Stimulated activated memory B cell treated with anti-CD40 and anti-IgM and Interleukin-4, amounts not matched to agents 10 μg/mL and 1 μg/mL and 100 μg/mL, for 72 hours (primary cell): ENCODE measurements at regions not wholly inside any gene's neighbourhood (a gene's known extent, or its start where the extent isn't known, plus 50 kb on each side); places are given as distances from the start of the nearest gene placed in this dataset.
"Not testable (repeated sequence)": the region's sequence is repeated elsewhere in the genome, so short reads cannot be mapped to it uniquely, and the experiment has no call there.

Experiments used
- ATAC-seq: fragments of 150-1000 bp; cut with Tn5 transposase; 2 replicates; pipeline ENCODE4 v1.10.0; 2021
- H3K27ac Mint-ChIP-seq: one replicate; pipeline ENCODE4 v1.8.0; 2022; ENCODE audit warnings: mild to moderate bottlenecking, mixed read lengths
- H3K27me3 Mint-ChIP-seq: one replicate; pipeline ENCODE4 v1.8.0; 2022; ENCODE audit warnings: mixed read lengths
- H3K36me3 Mint-ChIP-seq: one replicate; pipeline ENCODE4 v1.8.0; 2022; ENCODE audit warnings: mixed read lengths
- H3K4me1 Mint-ChIP-seq: one replicate; pipeline ENCODE4 v1.8.0; 2022; ENCODE audit warnings: mixed read lengths
- H3K4me3 Mint-ChIP-seq: one replicate; pipeline ENCODE4 v1.8.0; 2022; ENCODE audit warnings: mild to moderate bottlenecking, moderate library complexity, mixed read lengths
- H3K9me3 Mint-ChIP-seq: one replicate; pipeline ENCODE4 v1.8.0; 2022; ENCODE audit warnings: mixed read lengths

DNA sequence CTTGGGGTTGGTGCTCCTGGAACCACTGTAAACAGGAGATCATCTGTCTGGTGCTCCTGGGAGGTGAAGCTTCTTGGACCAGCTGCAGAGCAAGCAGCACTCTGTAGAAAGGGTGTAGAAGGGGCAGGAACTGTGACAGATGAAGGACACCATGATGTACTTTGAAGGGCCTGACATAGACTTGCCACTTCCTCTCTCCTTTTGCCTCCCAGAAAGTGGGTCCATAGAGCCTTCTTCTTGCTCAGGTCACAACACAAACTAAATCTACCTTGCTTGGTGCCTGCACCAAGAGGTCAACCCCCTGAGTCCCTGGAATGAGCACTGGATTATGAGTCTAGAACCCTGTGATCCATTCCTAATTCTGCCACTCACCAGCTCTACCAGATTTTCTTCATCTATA, 176.1 kb upstream of the HES1 start:
- Mint-ChIP-seq H3K36me3 (no peaks in the 10 kb centered on the region), H3K4me3 (no peak overlapping the region), H3K4me1 (no peaks in the 10 kb centered on the region), H3K9me3 (peaks cover 7% of the 10 kb centered on the region), H3K27ac (no peak overlapping the region), H3K27me3 (peaks cover 44% of the 10 kb centered on the region)
- no peak for ATAC-seq

GRCh38 chr3:193960487-193961274, 175.3 kb upstream of the HES1 start:
- no peaks in the 10 kb centered on the region for H3K9me3 Mint-ChIP-seq
- ATAC-seq, result no peak

DNA sequence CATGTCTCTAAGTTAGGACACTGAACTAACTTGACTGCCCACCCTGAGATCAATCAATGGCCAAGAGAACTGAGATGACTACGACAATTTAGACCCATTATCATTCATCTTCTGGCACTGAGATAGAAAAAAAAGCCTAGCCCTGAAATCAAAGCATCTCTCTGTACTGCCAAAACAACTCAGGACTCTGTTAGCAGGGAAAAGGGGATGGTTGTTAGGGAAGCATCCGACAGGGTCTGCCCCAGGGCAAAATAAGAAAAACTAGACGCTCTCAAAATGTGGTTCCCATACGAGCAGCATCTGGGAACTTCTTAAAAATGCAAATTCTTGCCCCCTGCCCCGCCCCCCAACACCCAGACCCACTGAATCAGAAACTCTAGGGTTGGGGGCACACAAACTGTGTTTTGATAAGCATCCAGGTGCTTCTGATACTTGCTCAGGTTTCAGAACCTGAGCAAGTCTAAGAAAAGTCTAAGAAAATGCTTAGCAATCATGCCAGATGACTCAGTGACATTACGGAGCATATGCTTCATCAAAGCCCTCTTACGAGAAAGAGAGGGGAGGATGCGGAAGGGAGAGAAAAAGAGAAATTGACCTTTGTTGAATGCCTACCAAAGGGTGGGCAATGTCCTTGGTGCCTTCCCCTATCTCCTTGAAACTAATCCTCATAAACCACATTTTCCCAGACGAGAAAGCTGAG, 172.8 kb upstream of the HES1 start:
- ATAC-seq, result peak; percentile 59
- Mint-ChIP-seq H3K9me3 (no peaks in the 10 kb centered on the region), H3K27me3 (peaks cover 38% of the 10 kb centered on the region), H3K27ac (no peak overlapping the region), H3K4me3 (no peak overlapping the region), H3K36me3 (no peaks in the 10 kb centered on the region), H3K4me1 (no peaks in the 10 kb centered on the region)

More at GRCh38 chr3:193960487-193961274, 175.3 kb upstream of the HES1 start:
- Mint-ChIP-seq H3K4me1 (no peaks in the 10 kb centered on the region), H3K36me3 (no peaks in the 10 kb centered on the region), H3K27me3 (peaks cover 44% of the 10 kb centered on the region), H3K4me3 (no peak overlapping the region), H3K27ac (no peak overlapping the region)

DNA sequence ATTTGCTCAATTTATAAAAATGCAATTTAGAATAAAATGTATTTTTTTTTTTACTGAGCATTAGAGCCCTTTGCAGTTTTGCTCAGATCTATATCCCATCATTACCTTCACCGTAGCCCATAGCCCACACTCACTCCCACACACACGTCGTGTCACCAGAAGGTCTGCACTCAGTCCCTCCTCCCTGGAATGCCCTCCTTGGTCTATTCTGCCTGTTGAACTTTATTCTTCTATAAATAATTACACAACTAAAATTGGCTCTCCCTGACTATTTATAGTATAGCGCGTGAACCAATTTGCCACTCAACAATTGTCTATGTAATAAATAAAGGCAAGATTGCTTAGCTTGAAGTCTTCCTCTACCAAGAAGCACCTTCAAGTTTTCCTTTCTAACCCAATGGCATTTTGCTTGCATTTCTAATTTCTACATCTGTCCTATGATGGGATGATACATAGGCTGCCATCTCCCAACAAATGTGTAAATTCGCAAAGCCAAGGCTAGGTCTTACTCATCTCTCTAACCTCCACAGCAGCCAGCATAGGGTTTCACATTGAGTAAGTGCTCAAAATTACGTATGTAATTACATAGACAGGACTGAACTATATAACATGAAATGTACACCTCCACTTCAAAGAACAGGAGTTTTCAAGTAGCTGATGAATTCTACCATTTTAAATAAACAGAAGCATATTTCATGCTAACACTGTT, 172.0 kb upstream of the HES1 start:
- H3K36me3 Mint-ChIP-seq, result no peaks in the 10 kb centered on the region
- no peak overlapping the region for H3K4me3 Mint-ChIP-seq
- no peaks in the 10 kb centered on the region for H3K9me3 Mint-ChIP-seq
- H3K27ac Mint-ChIP-seq, result no peak overlapping the region
- peak; percentile 62 for ATAC-seq
- no peaks in the 10 kb centered on the region for H3K4me1 Mint-ChIP-seq
- peaks cover 33% of the 10 kb centered on the region for H3K27me3 Mint-ChIP-seq

DNA sequence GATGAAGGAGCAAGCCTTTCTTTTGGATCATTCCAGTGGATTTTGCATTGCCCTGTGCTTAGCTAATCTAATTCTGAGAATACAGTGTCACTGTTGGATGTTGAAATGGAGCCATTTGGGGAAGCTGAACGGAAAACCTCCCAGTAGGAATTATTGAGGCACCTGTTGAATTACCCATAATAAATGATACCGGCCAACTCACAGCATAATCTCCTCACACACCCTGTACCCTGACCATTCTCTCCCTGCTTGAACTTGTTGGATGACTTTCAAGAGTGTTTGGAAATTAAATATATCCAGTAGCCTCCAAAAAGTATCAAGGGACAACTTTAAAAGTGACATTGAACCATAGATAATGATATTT, 171.4 kb upstream of the HES1 start:
- Mint-ChIP-seq H3K27ac (no peak overlapping the region), H3K9me3 (no peaks in the 10 kb centered on the region), H3K4me3 (no peak overlapping the region), H3K36me3 (no peaks in the 10 kb centered on the region), H3K4me1 (no peaks in the 10 kb centered on the region), H3K27me3 (peaks cover 27% of the 10 kb centered on the region)
- no peak for ATAC-seq

DNA sequence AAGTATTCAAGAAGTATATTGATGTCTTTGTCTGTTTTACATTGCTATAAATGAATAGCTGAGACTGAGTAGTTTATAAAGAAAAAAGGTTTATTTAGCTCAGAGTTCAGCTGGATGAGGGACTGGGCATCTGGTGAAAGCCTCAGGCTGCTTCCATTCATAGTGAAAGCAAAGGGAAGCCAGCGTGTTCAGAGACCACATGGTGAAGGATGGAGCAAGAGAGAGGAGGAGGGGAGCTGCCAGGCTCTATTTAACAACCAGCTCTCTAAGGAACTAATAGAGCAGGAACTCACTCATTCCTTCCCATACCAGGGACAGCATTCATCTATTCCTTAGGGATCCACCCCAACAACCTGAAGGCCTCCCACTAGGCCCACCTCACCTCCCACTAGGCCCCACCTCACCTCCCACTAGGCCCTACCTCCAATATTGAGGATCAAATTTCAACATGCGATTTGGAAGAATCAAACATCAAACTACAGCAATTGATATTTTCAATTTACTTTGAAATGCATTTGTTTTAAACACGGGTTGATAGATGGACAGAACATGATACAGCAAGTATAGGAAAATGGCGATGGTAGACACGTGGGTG, 167.5 kb upstream of the HES1 start:
- ATAC-seq, result no peak
- no peaks in the 10 kb centered on the region for H3K36me3 Mint-ChIP-seq
- peaks cover 4% of the 10 kb centered on the region for H3K27me3 Mint-ChIP-seq
- no peak overlapping the region for H3K27ac Mint-ChIP-seq
- no peaks in the 10 kb centered on the region for H3K9me3 Mint-ChIP-seq
- peaks cover 26% of the 10 kb centered on the region for H3K4me1 Mint-ChIP-seq
- no peak overlapping the region for H3K4me3 Mint-ChIP-seq

GRCh38 chr3:193970131-193970772, 165.7 kb upstream of the HES1 start:
- peaks cover 26% of the 10 kb centered on the region for H3K4me1 Mint-ChIP-seq
- ATAC-seq, H3K36me3 Mint-ChIP-seq, H3K9me3 Mint-ChIP-seq, H3K27ac Mint-ChIP-seq: not testable (repeated sequence)
- peak overlapping the region; percentile 0 for H3K4me3 Mint-ChIP-seq
- H3K27me3 Mint-ChIP-seq, result peaks cover 22% of the 10 kb centered on the region

- H3K9me3 Mint-ChIP-seq, result no peaks in the 10 kb centered on the region
- H3K4me1 Mint-ChIP-seq, result peaks cover 26% of the 10 kb centered on the region
- H3K36me3 Mint-ChIP-seq, result no peaks in the 10 kb centered on the region
- H3K27ac Mint-ChIP-seq, result peak overlapping the region; percentile 71
- peak; percentile 17 for ATAC-seq
- peak overlapping the region; percentile 49 for H3K4me3 Mint-ChIP-seq
- peaks cover 27% of the 10 kb centered on the region for H3K27me3 Mint-ChIP-seq
Observed at GRCh38 chr3:193970773-193971206, 165.2 kb upstream of the HES1 start.

DNA sequence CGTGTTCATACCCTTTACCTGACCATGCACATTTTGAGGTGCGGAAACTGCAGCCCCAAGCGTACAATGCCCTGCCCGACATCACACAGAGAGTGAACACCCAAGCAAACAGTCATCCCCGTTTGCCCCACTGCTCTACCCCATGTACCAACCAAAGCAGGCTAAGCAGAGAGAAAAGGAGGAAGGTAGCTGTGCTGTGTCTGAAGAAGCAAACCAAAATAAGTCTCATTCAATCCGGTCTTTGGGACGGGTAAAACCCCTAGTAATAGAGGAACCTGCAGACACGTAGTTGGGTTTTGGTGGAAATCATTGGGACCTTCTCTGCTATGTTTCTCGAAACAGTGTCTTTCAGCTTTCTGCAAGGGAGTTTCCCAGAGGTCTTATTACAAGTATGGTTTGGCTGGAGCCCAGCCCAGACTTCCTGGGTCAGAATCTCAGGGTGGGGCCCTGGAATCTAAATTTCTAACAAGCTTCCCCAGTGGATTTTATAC, 164.6 kb upstream of the HES1 start:
- Mint-ChIP-seq H3K27ac (peak overlapping the region; percentile 71), H3K4me3 (peak overlapping the region; percentile 49), H3K4me1 (peaks cover 26% of the 10 kb centered on the region), H3K27me3 (peaks cover 27% of the 10 kb centered on the region), H3K9me3 (no peaks in the 10 kb centered on the region), H3K36me3 (no peaks in the 10 kb centered on the region)
- peak; percentile 99 for ATAC-seq

DNA sequence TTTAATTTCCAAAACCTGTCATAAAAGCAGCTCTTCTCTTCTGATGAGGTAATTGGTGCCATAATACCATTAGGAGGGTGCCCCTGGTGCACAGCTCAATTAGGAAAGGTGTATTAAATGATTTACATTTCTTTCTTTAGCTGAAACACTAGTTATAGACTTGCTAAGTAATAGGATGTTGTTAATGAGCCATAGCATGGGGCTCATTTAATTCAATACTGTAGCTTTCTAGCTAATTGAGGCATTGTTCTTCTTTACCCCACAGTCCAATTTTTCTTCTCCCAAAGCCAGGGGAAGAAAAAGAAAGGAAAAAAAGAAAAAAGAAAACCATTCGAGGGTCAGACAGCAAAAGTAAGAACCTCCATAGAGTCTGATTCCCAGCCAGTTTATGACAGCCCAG, 164.0 kb upstream of the HES1 start:
- Mint-ChIP-seq H3K4me3 (no peak overlapping the region), H3K27ac (peak overlapping the region; percentile 71), H3K27me3 (peaks cover 27% of the 10 kb centered on the region), H3K36me3 (no peaks in the 10 kb centered on the region), H3K4me1 (peaks cover 26% of the 10 kb centered on the region), H3K9me3 (no peaks in the 10 kb centered on the region)
- ATAC-seq, result no peak

- Mint-ChIP-seq H3K4me3 (no peak overlapping the region), H3K4me1 (peaks cover 26% of the 10 kb centered on the region), H3K9me3 (no peaks in the 10 kb centered on the region), H3K27me3 (peaks cover 27% of the 10 kb centered on the region), H3K27ac (no peak overlapping the region), H3K36me3 (no peaks in the 10 kb centered on the region)
- no peak for ATAC-seq
Observed at GRCh38 chr3:193972832-193973231, 163.1 kb upstream of the HES1 start.

DNA sequence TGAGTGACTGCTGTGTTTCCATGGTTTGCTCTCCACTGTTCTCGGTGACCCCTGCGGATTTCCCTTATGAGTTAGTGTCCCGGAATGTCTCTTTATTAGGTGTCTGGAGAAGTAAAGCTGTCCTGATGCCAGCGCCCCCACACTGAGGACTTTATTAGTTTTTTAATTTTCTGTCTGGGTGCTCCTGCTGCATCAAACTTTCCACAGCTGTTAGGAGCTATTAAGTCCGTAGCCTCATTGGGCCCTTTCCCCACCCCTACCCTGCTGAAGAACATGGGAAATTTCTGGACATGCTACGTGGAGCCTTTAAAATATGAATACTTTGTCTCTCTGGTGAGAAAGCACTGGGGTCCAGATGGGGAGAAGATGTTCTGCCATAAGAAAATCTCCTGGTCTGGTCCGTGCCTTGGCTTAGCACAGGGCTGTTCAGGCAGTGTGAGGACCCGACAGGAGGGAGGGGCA, 161.7 kb upstream of the HES1 start:
- peaks cover 26% of the 10 kb centered on the region for H3K4me1 Mint-ChIP-seq
- no peak for ATAC-seq
- peaks cover 27% of the 10 kb centered on the region for H3K27me3 Mint-ChIP-seq
- H3K36me3 Mint-ChIP-seq, result no peaks in the 10 kb centered on the region
- H3K9me3 Mint-ChIP-seq, result no peaks in the 10 kb centered on the region
- no peak overlapping the region for H3K4me3 Mint-ChIP-seq
- H3K27ac Mint-ChIP-seq, result no peak overlapping the region

GRCh38 chr3:193974671-193975535, 161.0 kb upstream of the HES1 start:
- no peaks in the 10 kb centered on the region for H3K9me3 Mint-ChIP-seq
- H3K27ac Mint-ChIP-seq, result no peak overlapping the region
- peaks cover 27% of the 10 kb centered on the region for H3K27me3 Mint-ChIP-seq
- no peaks in the 10 kb centered on the region for H3K36me3 Mint-ChIP-seq
- peaks cover 22% of the 10 kb centered on the region for H3K4me1 Mint-ChIP-seq
- ATAC-seq, result no peak
- no peak overlapping the region for H3K4me3 Mint-ChIP-seq

DNA sequence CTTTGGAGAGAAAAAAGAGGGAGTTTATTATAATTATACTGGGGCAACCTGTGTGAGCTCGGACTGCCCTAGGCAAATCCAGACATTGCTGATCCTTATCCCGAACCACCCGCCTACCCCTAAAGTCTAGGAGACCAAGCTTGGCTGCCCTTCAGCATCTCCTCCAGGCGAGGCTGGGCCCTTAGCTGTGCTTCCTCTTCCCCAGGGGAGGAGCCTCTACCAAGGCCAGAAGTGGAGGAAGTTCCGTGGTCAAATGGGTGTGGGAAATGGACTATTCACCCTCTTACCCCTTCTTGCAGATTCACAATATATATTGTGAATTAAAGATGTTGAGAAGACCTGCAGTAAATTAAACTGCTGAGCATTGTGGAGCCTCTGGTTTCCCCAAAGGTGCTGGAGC, 158.3 kb upstream of the HES1 start:
- no peaks in the 10 kb centered on the region for H3K4me1 Mint-ChIP-seq

More for the DNA sequence above, 158.3 kb upstream of the HES1 start:
- no peaks in the 10 kb centered on the region for H3K9me3 Mint-ChIP-seq
- no peak overlapping the region for H3K27ac Mint-ChIP-seq
- no peak for ATAC-seq
- H3K27me3 Mint-ChIP-seq, result peaks cover 27% of the 10 kb centered on the region
- H3K4me3 Mint-ChIP-seq, result no peak overlapping the region
- no peaks in the 10 kb centered on the region for H3K36me3 Mint-ChIP-seq
